ENCODE measurements at regions not wholly inside any gene's neighbourhood (a gene's known extent, or its start where the extent isn't known, plus 50 kb on each side); places are given as distances from the start of the nearest gene placed in this dataset.

DNA sequence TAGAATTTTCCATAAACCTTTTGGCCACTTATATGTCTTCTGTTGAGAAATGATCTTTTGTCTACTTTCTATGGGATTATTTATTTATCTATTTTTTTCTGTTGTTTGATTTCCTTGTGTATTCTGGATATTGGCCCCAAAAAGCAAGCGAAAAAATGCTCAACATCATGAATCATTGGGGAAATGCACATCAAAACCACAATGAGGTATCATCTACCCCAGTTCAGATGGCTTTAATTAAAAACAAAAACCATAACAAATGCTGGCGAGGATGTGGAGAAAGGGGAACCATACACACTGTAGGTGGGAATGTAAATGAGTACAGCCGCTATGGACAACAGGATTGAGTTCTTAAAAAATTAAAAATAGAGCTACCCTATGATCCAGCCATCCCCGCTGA lies 125.0 kb upstream of the LPCAT1 start:
- 25% methylated on average over 4 of the region's 4 CpGs for WGBS (ENCODE audit: insufficient coverage, insufficient replicate concordance, low lambda C conversion rate, missing lambda C conversion rate)
- no peak for FAIRE-seq
- RAD21 ChIA-PET (ENCODE audit: unreplicated experiment): no interaction called here

More for the DNA sequence above, 125.0 kb upstream of the LPCAT1 start:
- H3K4me2 ChIP-seq (ENCODE audit: control insufficient read depth, insufficient read depth): no peak overlapping the region
- ATAC-seq: no peak
- POLR2A ChIA-PET: no interaction called here
- in situ Hi-C loops (cut with MboI): loop anchor here (10.0 kb wide), 1 partner anchor 734 kb away; no protein-coding TSS in a partner anchor
- CTCF ChIA-PET: no interaction called here
- no peaks in the 10 kb centered on the region for H3K36me3 ChIP-seq (ENCODE audit: control insufficient read depth in 2 of 2, insufficient read depth in 2 of 2, low read length in 1 of 2)
- SMC1A ChIA-PET (ENCODE audit: uncharacterized antibody, unreplicated experiment): no interaction called here
- H3K9ac ChIP-seq (ENCODE audit: control insufficient read depth, insufficient read depth, low read length): no peak overlapping the region
- no peak for TF ChIP-seq ZBTB11 (CRISPR knock-in tag; IDR thresholded peaks at IDR 0.05)
- no peak for TF ChIP-seq SMC3 (IDR thresholded peaks at IDR 0.05; ENCODE audit: borderline replicate concordance, low read length)
- no peak for TF ChIP-seq STAT1 (conservative IDR thresholded peaks at IDR 0.05)
- H3K79me2 ChIP-seq (ENCODE audit: control insufficient read depth, insufficient read depth, low read length): no peaks in the 10 kb centered on the region
- no peak for DNase-seq (ENCODE audit: low read depth, low spot score)
- no peak overlapping the region for H2AFZ ChIP-seq (ENCODE audit: control insufficient read depth, low read depth, low read length)
- no peaks in the 10 kb centered on the region for H4K20me1 ChIP-seq (ENCODE audit: control insufficient read depth, insufficient read depth)
- H3K4me3 ChIP-seq: no peak overlapping the region
- BruUV-seq (replicated peaks): no TSS peak
- peaks cover 8% of the 10 kb centered on the region; the same call in 1 of the 2 replicates for H3K4me1 ChIP-seq (ENCODE audit: control insufficient read depth, insufficient read depth, low read length)
- H3K9me3 ChIP-seq (replicated peaks; ENCODE audit: control insufficient read depth, insufficient read depth, low read length): no peaks in the 10 kb centered on the region; the same call in 2 of the 3 replicates
- H3K27ac ChIP-seq (ENCODE audit: control insufficient read depth, insufficient read depth): no peak overlapping the region
- intact Hi-C loops (cut with micrococcal nuclease; ENCODE audit: unreplicated experiment): no loop called here
- H3K27me3 ChIP-seq (replicated peaks in 1 of 2; ENCODE audit: control insufficient read depth in 2 of 2, insufficient read depth in 2 of 2, low read length in 1 of 2): peaks cover under 1 to 16% of the 10 kb centered on the region in 2 experiments; a peak in 2 of 4 replicates

Measured in GM12878 (cell line).